HG03175 (cell line): ENCODE measurements at regions not wholly inside any gene's neighbourhood (a gene's known extent, or its start where the extent isn't known, plus 50 kb on each side); places are given as distances from the start of the nearest gene placed in this dataset.
A peak's percentile ranks its signal among the peaks of the same experiment; 100 is the strongest.

Source experiments
- ATAC-seq: cut with Tn5 transposase; IDR thresholded peaks from one replicate; pipeline ENCODE4 v1.9.1; 2021; ENCODE audit warnings: mild to moderate bottlenecking, moderate library complexity; ENCODE audit not compliant: unreplicated experiment

GRCh38 chr6:129967427-129967826 is 51.0 kb upstream of the L3MBTL3 start:
- no peak for ATAC-seq

DNA sequence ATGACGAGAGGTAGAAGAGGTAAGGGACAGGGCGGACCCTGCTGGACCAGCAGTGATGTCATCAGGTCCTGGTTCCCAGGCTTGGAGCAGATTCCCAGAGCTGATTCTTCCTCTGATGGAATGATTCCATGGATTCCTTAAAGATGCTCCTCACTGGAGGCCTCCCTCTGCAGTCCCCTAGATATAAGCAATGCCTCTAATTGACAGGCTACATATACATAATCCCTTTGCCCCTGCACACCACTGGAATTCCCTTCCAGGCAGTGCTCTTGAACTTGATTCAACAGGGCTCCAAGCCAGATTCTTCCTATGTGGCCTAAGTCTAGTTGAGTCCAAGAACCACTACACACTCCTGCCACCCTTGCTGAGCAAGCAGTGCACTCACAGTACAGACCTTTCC is 52.3 kb upstream of the L3MBTL3 start:
- ATAC-seq: no peak

GRCh38 chr6:129965096-129965495 is 53.3 kb upstream of the L3MBTL3 start:
- ATAC-seq: no peak

- ATAC-seq: no peak
Measured at GRCh38 chr6:129959358-129959930, 58.9 kb upstream of the L3MBTL3 start.

DNA sequence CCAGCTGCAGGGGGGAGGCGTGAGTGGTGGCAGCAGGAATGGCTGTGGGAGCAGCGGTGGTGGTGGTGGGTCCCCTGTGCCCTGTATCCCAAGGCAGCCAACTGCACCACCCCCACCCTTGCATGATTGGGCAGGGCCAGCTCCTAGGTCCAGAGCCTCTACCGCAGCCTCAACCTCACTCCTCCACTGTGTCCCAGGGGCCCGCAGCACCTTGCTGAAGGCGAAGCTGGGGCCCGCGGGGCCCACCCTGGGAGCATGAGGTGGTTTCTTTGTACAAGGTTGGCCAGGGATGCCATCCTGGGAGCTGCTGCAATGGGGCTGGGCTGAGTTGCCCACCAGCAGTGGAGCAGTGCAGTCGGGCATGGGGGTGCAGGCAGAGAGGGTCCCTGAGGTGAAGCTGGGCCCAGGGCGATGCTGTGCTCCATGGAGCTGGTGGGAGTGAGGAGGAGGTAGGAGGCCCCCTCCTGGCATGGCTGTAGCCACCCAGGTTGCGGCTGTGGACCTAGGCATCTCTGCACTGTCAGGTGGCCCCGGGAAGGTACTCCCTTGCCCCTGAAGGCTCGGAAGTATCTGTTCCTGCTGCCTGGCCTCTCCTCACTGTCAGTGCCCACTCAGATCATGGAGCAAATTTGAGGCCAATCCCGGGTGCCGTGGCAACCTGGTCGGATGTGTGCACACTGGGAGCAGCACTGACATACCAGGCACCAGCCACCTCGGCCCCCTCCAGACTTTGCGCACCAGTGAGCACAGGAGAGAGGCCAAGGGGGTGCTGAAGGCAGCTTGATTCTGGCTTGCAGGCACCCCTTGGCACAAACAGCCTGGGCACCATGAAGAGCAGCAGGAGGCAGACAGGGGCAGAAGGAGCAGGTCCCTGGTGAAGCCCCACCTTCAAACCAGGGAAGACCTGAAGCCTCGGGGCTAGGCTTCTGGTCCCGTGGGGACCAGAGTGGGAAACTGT is 60.2 kb upstream of the L3MBTL3 start:
- no peak for ATAC-seq

DNA sequence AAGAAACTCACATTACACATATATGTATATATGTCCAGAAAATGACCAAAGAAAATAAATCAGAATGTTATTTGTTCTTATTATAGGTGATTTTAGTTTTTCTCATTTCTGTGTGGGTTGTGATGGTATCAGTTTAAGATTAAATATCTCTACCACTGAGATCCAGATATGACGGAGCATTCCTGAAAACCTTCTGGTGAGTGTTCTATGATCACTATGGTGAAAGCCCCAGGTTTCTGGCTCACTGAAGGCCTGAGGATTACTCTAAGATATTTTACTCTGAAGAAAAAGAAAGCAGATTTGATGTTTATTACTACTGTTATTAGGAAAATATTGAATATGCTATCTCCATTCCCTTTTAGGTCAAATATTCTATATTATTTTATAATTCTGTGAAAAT is 62.8 kb upstream of the L3MBTL3 start:
- no peak for ATAC-seq

DNA sequence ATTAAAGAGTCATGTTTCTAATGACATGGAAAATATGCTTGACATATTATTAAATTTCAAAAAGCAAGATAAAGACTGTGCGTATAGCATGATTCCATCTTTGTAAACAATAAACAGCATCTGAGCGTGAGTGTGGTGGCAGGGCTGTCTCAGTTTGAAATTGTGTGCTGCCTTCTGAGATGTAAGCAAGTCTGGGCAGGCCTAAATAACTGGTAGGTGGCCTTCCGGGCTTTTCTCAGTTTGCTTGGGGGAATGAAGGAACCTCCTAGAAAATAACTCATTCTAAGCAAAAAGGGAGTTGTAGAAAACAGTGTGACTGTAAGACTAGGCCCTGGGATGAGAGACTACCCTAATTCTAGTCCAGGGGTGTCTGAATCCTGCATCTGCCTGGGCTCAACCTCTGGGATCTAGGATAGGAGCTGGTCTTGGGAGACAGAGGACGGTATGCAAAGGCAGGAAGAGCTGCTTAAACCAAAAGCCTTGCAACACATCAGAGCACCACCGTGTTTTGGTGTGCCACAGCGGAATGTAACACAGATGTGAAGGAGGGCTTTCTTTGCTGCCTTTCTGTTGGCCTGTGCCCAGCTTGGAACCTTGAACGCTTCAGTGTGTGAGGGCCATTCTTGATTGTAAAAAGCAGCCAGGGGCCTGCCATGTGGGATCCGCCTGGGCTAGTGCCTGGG is 63.5 kb upstream of the L3MBTL3 start:
- no peak for ATAC-seq

- no peak for ATAC-seq
Measured at GRCh38 chr6:129947797-129948196, 70.6 kb upstream of the L3MBTL3 start.

DNA sequence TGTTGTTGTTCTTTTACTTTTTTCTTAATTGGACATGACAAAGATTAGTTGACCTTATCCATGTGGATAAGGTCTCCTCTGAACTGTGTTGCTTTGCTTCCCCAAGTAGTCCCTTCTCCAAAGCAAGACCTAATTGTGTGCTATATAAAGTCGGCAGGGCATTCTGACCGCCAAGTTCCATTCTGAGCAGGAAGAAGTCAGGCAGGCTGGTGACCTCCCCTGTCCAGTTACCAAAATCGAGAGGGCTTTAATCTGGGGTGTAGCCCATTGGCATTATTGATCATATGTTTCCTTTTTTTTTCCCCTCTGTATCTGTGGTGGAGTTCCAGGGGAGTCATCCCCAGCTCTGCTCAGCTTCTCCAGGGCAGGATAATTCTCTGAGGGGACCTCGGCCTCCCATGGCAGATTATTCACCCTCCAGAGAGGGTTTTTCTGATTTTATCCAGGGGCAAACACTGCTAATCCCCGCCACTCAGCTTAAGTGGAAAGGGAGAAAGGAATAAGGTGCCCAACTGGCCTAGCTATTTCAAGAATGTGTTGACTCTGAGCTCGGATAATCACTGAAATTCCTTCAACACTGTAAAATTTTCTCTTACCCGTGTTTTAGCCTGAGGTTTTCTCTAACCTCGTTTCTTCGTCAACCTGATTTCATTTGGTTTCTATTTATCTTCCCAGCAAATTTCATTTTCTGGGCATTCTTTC is 71.8 kb upstream of the L3MBTL3 start:
- no peak for ATAC-seq

GRCh38 chr6:129943637-129944271 is 74.6 kb upstream of the L3MBTL3 start:
- no peak for ATAC-seq

DNA sequence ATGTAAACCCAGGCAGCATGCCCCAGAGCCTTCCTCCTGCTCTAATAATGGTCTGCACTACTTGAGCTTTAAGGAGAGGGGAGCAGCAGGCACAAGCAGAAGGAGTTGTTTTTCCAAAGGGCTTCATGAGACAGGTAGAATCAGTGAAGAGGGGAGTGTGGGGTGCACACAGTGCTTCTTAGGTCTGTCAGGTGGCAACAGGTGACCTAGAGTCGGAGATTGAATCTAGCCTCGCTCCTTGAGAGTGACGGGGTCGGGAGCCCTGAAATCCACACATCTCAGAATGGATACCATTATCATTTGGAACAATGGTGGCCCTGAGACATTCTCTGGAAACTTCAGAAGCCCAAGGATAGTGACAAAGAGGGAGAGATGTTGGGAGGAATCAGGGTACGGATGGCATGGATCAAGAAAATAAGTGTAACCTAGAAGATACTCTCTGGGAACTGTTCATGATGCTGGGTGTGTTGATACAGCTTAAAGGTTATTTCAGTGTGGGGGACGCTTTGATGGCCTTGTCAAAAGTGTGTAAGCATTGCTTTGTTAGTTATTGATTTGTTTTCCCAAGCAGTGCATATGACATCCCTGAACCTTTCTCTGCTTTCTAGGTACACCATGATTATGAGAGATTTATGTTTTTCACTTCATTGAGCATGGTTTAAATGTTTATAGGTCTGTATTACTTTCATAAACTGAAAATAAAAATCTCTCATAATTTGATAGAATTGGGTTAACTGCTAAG is 77.8 kb upstream of the L3MBTL3 start:
- ATAC-seq: no peak

DNA sequence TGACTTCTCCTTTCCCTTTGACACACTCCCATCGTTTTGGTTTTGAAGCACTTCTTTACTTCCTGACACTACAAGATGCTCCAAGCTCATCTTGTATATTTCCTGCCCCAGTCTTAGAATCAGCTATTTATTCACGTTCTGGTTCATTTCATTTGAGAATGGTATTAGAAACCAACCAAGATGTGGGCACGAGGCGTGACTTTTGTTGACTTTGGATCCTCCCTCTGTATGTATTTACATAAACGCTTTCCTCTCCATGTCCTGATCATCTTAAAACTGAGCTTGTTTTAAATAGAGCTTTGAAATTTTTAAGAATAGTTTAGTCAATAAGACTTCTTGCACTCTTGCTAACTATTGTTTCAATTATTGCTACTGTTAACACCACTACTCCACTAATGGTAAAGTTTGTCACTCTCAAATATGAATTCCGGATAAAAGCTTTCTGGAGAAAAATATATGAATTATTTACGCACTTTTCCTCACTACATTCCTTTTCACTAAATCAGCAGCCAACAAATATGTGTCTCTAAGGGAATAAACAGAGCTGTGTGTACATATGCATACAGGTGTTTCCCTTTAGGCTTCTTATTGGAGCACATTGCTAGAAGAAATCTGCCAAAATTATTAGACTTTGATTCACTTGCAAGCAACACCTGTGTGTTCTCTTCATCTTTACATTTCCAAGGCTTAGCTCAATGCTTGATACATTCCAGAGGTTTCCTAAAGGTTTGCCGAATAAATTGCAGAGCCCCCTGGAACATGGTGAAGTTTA is 77.3 kb upstream of the TMEM244 start:
- no peak for ATAC-seq

DNA sequence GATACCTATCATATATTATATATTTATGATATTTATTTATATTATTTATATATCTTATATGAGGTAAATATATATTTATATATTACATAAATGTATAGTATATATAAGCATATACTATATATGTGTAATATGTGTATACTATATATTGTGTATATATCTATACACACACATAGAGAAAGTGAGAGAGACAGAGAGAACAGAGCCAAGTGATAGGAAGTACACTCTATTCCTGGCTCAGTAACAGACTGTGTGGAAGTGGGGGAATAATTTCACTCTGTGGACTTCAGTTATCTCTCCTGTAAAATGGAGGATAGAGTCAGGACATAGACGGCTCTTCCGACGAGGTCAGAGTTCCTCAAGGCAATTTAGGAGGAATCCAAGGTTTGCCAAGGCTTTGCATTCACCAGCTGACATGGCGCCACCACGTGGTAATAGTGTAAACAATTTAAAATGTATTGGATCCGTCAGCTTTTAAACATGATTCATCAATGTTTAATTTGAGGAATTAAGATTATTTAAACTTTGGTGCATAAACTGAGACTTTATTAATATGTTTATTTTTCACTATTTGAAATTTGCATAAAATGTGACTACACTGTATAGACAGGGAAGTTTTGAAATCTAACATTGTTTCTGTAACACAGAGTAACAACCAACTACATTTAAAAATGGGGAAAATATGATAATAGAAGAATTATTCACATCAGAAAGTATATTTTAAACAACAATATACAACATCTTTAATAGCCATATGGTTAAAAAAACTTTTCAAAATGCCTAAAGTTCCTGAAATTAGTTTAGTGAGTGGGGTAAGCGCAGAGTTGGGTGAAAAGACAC is 75.4 kb upstream of the TMEM244 start:
- ATAC-seq: peak; percentile 77

DNA sequence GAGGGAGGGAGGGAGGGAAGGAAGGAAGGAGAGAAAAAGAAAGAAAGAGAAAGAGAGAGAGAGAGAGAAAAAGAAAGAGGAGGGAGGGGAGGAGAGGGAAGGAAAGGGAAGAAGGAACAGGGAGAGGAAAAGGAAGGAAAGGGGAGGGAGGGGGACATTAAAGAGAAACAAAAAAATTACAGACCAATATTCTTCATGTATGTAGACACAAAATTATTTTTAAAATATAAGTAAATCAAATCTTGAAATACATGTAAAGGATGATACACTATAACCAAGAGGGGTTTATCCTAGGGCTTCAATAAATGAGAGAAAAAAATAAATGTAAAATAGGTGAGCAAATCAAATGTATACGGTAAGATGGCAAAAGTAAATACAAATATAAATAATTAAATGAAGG is 71.2 kb upstream of the TMEM244 start:
- ATAC-seq: no peak

DNA sequence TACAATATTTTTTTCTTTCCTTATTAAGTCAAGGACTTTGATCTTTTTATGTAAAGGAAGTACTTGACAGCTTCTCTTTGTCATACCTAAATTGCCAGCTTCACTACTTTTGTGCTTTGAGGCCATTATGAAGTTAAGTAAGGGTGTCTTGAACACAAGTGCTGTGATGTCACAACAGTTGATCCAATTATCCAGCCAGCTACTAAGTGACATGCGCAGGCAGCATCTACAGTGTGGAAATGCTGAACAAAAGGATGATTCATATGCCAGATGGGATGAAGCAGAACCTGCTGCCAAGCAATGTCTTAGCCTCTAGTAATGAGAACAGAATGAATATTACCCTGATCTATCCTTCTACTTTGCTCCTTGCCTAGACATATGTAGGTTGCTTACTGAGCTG is 68.3 kb upstream of the TMEM244 start:
- no peak for ATAC-seq

DNA sequence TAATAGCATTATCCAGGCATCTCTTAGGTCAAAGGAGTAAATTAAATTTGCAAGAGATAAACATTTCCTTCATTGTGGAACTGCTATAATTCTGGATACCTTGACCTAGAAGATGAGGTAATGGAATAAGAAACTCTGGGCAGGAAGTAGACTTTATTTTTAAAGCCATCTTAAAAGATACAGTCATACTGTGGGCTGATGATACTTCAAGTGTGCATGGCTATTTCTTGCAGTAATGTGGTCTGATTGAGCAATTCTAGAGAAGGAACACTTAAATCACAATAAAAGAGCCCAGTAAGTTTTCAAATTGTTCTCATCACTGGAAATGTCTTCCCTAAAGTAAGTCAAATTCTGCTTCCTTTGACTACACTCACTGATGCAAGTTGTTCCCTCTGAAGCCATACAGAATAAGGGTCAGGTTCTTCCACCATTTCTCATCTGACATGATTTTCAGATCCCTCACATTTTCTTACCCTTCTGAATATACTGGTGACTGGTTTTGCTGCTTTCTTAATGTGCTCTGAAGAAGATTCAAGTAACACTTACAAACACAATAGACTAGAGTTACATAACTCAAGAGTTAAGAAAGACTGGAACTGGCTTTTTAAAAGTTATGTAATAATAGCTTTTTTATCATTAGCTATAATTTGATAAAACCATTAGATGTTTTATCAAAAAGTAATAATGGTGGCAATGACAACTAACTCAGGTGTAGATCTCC is 62.6 kb upstream of the TMEM244 start:
- ATAC-seq: no peak

DNA sequence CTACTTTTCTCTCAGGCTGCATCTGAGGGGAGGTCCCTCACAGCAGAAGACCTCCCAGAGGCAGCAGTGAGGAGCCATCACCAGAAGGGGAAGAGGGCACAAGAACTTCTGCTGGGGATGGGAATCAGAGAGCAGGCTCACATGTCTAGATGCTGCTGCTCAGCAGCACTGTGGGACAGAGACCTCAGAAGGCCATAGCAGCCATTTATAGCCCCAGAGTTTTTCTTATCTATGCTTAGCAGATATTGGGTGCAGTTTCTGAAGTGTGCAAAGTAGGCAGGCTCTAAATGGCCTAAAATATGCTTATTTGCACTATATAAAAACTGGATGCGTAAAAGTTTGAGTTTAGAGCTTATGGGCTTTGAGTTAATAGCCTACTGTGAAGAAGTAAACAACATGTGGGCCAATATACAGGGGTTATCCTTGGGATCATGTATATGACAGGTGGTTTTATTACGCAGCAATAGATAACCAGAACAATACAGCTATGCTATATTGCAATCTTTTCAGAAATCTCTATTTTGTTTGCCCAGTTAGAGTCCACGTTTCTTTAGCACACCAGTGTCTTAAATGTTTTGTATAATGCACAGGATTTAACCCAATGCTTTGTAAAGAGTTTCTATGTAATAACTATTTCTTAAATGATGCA is 60.2 kb upstream of the TMEM244 start:
- no peak for ATAC-seq
